Smooth muscle cell (in vitro differentiated cells): ENCODE measurements at regions not wholly inside any gene's neighbourhood (a gene's known extent, or its start where the extent isn't known, plus 50 kb on each side); places are given as distances from the start of the nearest gene placed in this dataset.
A peak's percentile ranks its signal among the peaks of the same experiment; 100 is the strongest.

ENCODE experiments used
- DNase-seq: peaks from one replicate; lab custom pipeline; 2025; ENCODE audit not compliant: unreplicated experiment; lab: John Stamatoyannopoulos, UW
- H2AFZ ChIP-seq: fragments of 200-600 bp; sonication (generic); 2 replicates; pipeline ENCODE4 v1.6.0; 2016; ENCODE audit warnings: antibody characterized with exemption, low read depth, mild to moderate bottlenecking
- H3F3A ChIP-seq: fragments of 200-600 bp; sonication (generic); 2 replicates; pipeline ENCODE4 v1.6.0; 2017; ENCODE audit warnings: antibody characterized with exemption, low read depth
- H3K27ac ChIP-seq: fragments of 200-600 bp; sonication (generic); 2 replicates; pipeline ENCODE4 v1.5.1; 2016; ENCODE audit warnings: low read depth, mild to moderate bottlenecking
- H3K27me3 ChIP-seq: fragments of 200-600 bp; sonication (generic); 2 replicates; pipeline ENCODE4 v1.6.1; 2016; ENCODE audit warnings: low read depth, mild to moderate bottlenecking
- H3K36me3 ChIP-seq: fragments of 200-600 bp; sonication (generic); 2 replicates; pipeline ENCODE4 v1.5.1; 2016; ENCODE audit warnings: low read depth
- H3K4me1 ChIP-seq: fragments of 200-600 bp; sonication (generic); 2 replicates; pipeline ENCODE4 v1.5.1; 2016; ENCODE audit warnings: low read depth
- H3K4me2 ChIP-seq: fragments of 200-600 bp; sonication (generic); 2 replicates; pipeline ENCODE4 v1.6.0; 2016; ENCODE audit warnings: mild to moderate bottlenecking
- H3K4me3 ChIP-seq: fragments of 200-600 bp; sonication (generic); 2 replicates; pipeline ENCODE4 v1.5.1; 2016; ENCODE audit warnings: mild to moderate bottlenecking
- H3K79me2 ChIP-seq: fragments of 200-600 bp; sonication (generic); 2 replicates; pipeline ENCODE4 v1.6.0; 2016; ENCODE audit warnings: low read depth, mild to moderate bottlenecking
- H3K9ac ChIP-seq: fragments of 200-600 bp; sonication (generic); 2 replicates; pipeline ENCODE4 v1.6.0; 2016; ENCODE audit warnings: low read depth
- H3K9me3 ChIP-seq: fragments of 200-600 bp; sonication (generic); replicated peaks from 2 replicates; pipeline ENCODE4 v1.5.1; 2016; ENCODE audit warnings: low read depth
- H4K20me1 ChIP-seq: fragments of 200-600 bp; sonication (generic); 2 replicates; pipeline ENCODE4 v1.6.0; 2016; ENCODE audit warnings: low read depth
- CTCF ChIP-seq: fragments of 200-600 bp; sonication (generic); IDR thresholded peaks from 2 replicates; pipeline ENCODE4 v1.5.1; 2017; ENCODE audit warnings: borderline replicate concordance, mild to moderate bottlenecking, antibody characterized with exemption; ENCODE audit not compliant: insufficient read depth, poor library complexity, severe bottlenecking
- WGBS: methylation state at CpG from one replicate; pipeline ENCODE4 v1.1.7; 2016; ENCODE audit warnings: low lambda C conversion rate; 5-methylcytosine and 5-hydroxymethylcytosine counted together

GRCh38 chr13:34458756-34459715 lies 483.0 kb upstream of the NBEA start:
- no peaks in the 10 kb centered on the region for H3K27me3 ChIP-seq
- H2AFZ ChIP-seq: no peak overlapping the region
- no peaks in the 10 kb centered on the region for H3K79me2 ChIP-seq
- no peak overlapping the region for H3K4me3 ChIP-seq
- H3K4me2 ChIP-seq: no peak overlapping the region
- H3K9me3 ChIP-seq: no peaks in the 10 kb centered on the region
- H3F3A ChIP-seq: no peaks in the 10 kb centered on the region
- H4K20me1 ChIP-seq: no peaks in the 10 kb centered on the region
- TF ChIP-seq CTCF: no peak
- H3K4me1 ChIP-seq: no peaks in the 10 kb centered on the region
- H3K27ac ChIP-seq: no peak overlapping the region
- WGBS: 57% methylated on average over 4 of the region's 4 CpGs
- H3K9ac ChIP-seq: no peak overlapping the region
- DNase-seq: no peak
- H3K36me3 ChIP-seq: no peaks in the 10 kb centered on the region

GRCh38 chr13:34459856-34460255 lies 482.2 kb upstream of the NBEA start:
- Histone ChIP-seq H3K4me3 (no peak overlapping the region), H3K79me2 (no peaks in the 10 kb centered on the region), H3K36me3 (no peaks in the 10 kb centered on the region), H2AFZ (no peak overlapping the region), H3K27ac (no peak overlapping the region), H3K9me3 (no peaks in the 10 kb centered on the region), H3K4me2 (no peak overlapping the region), H3K27me3 (no peaks in the 10 kb centered on the region), H4K20me1 (no peaks in the 10 kb centered on the region), H3K4me1 (no peaks in the 10 kb centered on the region), H3F3A (no peaks in the 10 kb centered on the region), H3K9ac (no peak overlapping the region)
- TF ChIP-seq CTCF: no peak
- WGBS: 82% methylated on average over 8 of the region's 8 CpGs
- DNase-seq: no peak

- H3K4me1 ChIP-seq: no peaks in the 10 kb centered on the region
- no peak for TF ChIP-seq CTCF
- peak overlapping the region; percentile 76 for H3K27ac ChIP-seq
- H3K27me3 ChIP-seq: no peaks in the 10 kb centered on the region
- H3K9me3 ChIP-seq: no peaks in the 10 kb centered on the region
- WGBS: 63% methylated on average over 4 of the region's 4 CpGs
- peak overlapping the region; percentile 43 for H3K9ac ChIP-seq
- no peaks in the 10 kb centered on the region for H3K36me3 ChIP-seq
- H3K79me2 ChIP-seq: no peaks in the 10 kb centered on the region
- H3F3A ChIP-seq: no peaks in the 10 kb centered on the region
- peak overlapping the region; percentile 43 for H3K4me2 ChIP-seq
- no peak for DNase-seq
- H4K20me1 ChIP-seq: no peaks in the 10 kb centered on the region
- no peak overlapping the region for H3K4me3 ChIP-seq
- H2AFZ ChIP-seq: no peak overlapping the region
Measured at GRCh38 chr13:34462843-34463242, 479.2 kb upstream of the NBEA start.
